SK-N-SH (cell line): ENCODE measurements at regions not wholly inside any gene's neighbourhood (a gene's known extent, or its start where the extent isn't known, plus 50 kb on each side); places are given as distances from the start of the nearest gene placed in this dataset.
A peak's percentile ranks its signal among the peaks of the same experiment; 100 is the strongest.

Experiments used
- CTCF ChIP-seq: fragments of 200-600 bp; sonication (generic); IDR thresholded peaks from 2 replicates; pipeline ENCODE4 v1.6.1; 2017; ENCODE audit warnings: antibody characterized with exemption, mild to moderate bottlenecking, moderate library complexity
- EP300 ChIP-seq, 2 experiments: IDR thresholded peaks; 2 replicates each; pipeline versions ENCODE4 v1.4.0 to v1.6.1; 2012; ENCODE audit warnings: borderline replicate concordance in 1 of 2, low read depth in 1 of 2, low read length in 1 of 2
- GABPA ChIP-seq: IDR thresholded peaks from 2 replicates; pipeline ENCODE4 v1.4.0; 2012; ENCODE audit warnings: low read depth, mild to moderate bottlenecking
- MAX ChIP-seq: IDR thresholded peaks from 2 replicates; pipeline ENCODE4 v1.4.0; 2012; ENCODE audit warnings: low read depth
- MEF2A ChIP-seq: IDR thresholded peaks from 2 replicates; pipeline ENCODE4 v1.4.0; 2012; ENCODE audit warnings: low read depth, borderline replicate concordance
- MXI1 ChIP-seq: IDR thresholded peaks from 2 replicates; pipeline ENCODE4 v1.6.1; 2012; ENCODE audit warnings: mild to moderate bottlenecking, low read depth, low read length, improper control_type of control experiment
- PBX3 ChIP-seq: IDR thresholded peaks from 2 replicates; pipeline ENCODE4; 2012
- POLR2AphosphoS5 ChIP-seq: IDR thresholded peaks from 2 replicates; pipeline ENCODE4 v1.6.1; 2012; ENCODE audit warnings: low read depth, low read length
- RCOR1 ChIP-seq: fragments of 150-350 bp; IDR thresholded peaks from 2 replicates; pipeline ENCODE4 v1.6.1; 2017; ENCODE audit warnings: antibody characterized with exemption, low read length
- REST ChIP-seq: IDR thresholded peaks from 2 replicates; pipeline ENCODE4 v1.6.1; 2012; ENCODE audit warnings: mild to moderate bottlenecking, low read depth, low read length, moderate library complexity
- RFX5 ChIP-seq: IDR thresholded peaks from 2 replicates; pipeline ENCODE4 v1.6.1; 2012; ENCODE audit warnings: mild to moderate bottlenecking, improper control_type of control experiment, low read length
- SIN3A ChIP-seq: IDR thresholded peaks from 2 replicates; pipeline ENCODE4 v1.6.1; 2012; ENCODE audit warnings: low read depth, mild to moderate bottlenecking, low read length, moderate library complexity, borderline replicate concordance
- USF2 ChIP-seq: fragments of 150-350 bp; IDR thresholded peaks from 2 replicates; pipeline ENCODE4 v1.6.1; 2017; ENCODE audit warnings: antibody characterized with exemption, low read length, low read depth, borderline replicate concordance
- YY1 ChIP-seq: IDR thresholded peaks from 2 replicates; pipeline ENCODE4 v1.4.0; 2012; ENCODE audit warnings: low read depth, mild to moderate bottlenecking

GRCh38 chr5:39578887-39579497 lies 154.2 kb upstream of the DAB2 start:
- TF ChIP-seq GABPA (no peak), CTCF (peak; percentile 73), POLR2AphosphoS5 (no peak), RCOR1 (no peak), SIN3A (no peak), MAX (no peak), MEF2A (no peak), USF2 (no peak), YY1 (no peak), PBX3 (no peak), EP300 (IDR thresholded peaks at IDR 0.05; ENCODE audit: borderline replicate concordance in 1 of 2, low read depth in 1 of 2, low read length in 1 of 2) (no peak), MXI1 (no peak), RFX5 (no peak), REST (no peak)
